Panc1 (cell line): ENCODE measurements at regions not wholly inside any gene's neighbourhood (a gene's known extent, or its start where the extent isn't known, plus 50 kb on each side); places are given as distances from the start of the nearest gene placed in this dataset.

Source experiments
- ATAC-seq: fragments of 200-7000 bp; cut with Tn5 transposase; 2 replicates; pipeline ENCODE4 v1.9.1; 2020; ENCODE audit warnings: mild to moderate bottlenecking, moderate library complexity
- BruUV-seq: library from RNA; stranded (reverse); fragments of 400-500 nt; replicated peaks from 2 replicates; lab custom pipeline; 2021; lab: Mats Ljungman, UMichigan
- CTCF ChIA-PET: fragments of 300-600 bp; sonication (Branson Sonifier 250); formaldehyde crosslinking; loops from one replicate; lab custom pipeline; 2022; ENCODE audit warnings: antibody characterized with exemption; lab: Charles Lee
- POLR2A ChIA-PET: fragments of 300-600 bp; sonication (Branson Sonifier 250); formaldehyde crosslinking; loops from one replicate; lab custom pipeline; 2022; ENCODE audit warnings: antibody characterized with exemption; lab: Charles Lee
- DNase-seq: peaks from one replicate; pipeline ENCODE4 v3.0.0-alpha.2; 2010; ENCODE audit warnings: low read depth, low spot score
- H3K27ac ChIP-seq: 2 replicates; pipeline ENCODE4 v1.5.1; 2011; ENCODE audit warnings: mild to moderate bottlenecking, low read length, inconsistent platforms
- H3K27me3 ChIP-seq: fragments of 200-500 bp; sonication (Bioruptor generic); 2 replicates; pipeline ENCODE4 v1.6.0; 2014; ENCODE audit warnings: low read length, inconsistent platforms; ENCODE audit not compliant: control insufficient read depth, insufficient read depth
- H3K36me3 ChIP-seq: fragments of 200-500 bp; sonication (Bioruptor generic); 2 replicates; pipeline ENCODE4 v1.5.1; 2014; ENCODE audit warnings: inconsistent platforms, mild to moderate bottlenecking, low read length, moderate library complexity; ENCODE audit not compliant: control insufficient read depth, insufficient read depth
- H3K4me1 ChIP-seq: 2 replicates; pipeline ENCODE4 v1.5.1; 2011; ENCODE audit warnings: inconsistent platforms, mild to moderate bottlenecking, low read length, moderate library complexity; ENCODE audit not compliant: control insufficient read depth, insufficient read depth
- H3K4me3 ChIP-seq, 2 experiments: 2 replicates each; pipeline ENCODE4 v1.5.1; 2011 to 2012; ENCODE audit warnings: low read depth in 2 of 2, low read length in 2 of 2, mild to moderate bottlenecking in 2 of 2, inconsistent platforms in 1 of 2, moderate library complexity in 1 of 2
- H3K9me3 ChIP-seq: fragments of 200-500 bp; sonication (Bioruptor generic); 2 replicates; pipeline ENCODE4 v1.5.1; 2014; ENCODE audit warnings: low read depth, mild to moderate bottlenecking, inconsistent platforms, low read length, moderate library complexity; ENCODE audit not compliant: control insufficient read depth, insufficient read depth
- POLR2AphosphoS5 ChIP-seq: IDR thresholded peaks from 2 replicates; pipeline ENCODE4 v1.6.1; 2012; ENCODE audit warnings: mild to moderate bottlenecking, low read depth, low read length, moderate library complexity
- REST ChIP-seq, 2 experiments: IDR thresholded peaks; 2 replicates each; pipeline ENCODE4 v1.6.1; 2011 to 2012; ENCODE audit warnings: low read depth in 2 of 2, control low read depth in 1 of 2, low read length in 1 of 2, mild to moderate bottlenecking in 1 of 2, moderate library complexity in 1 of 2; ENCODE audit not compliant: insufficient read depth in 1 of 2
- SIN3A ChIP-seq: IDR thresholded peaks from 2 replicates; pipeline ENCODE4 v1.6.1; 2012; ENCODE audit warnings: low read depth, mild to moderate bottlenecking, low read length, moderate library complexity, borderline replicate concordance; ENCODE audit not compliant: insufficient read depth
- TCF7L2 ChIP-seq: IDR thresholded peaks from 2 replicates; pipeline ENCODE4 v1.6.1; 2011; ENCODE audit warnings: mild to moderate bottlenecking, low read depth, low read length, inconsistent platforms
- in situ Hi-C: cut with HindIII; loops from 2 replicates; pipeline ENCODE4 v1.10.0; 2016; ENCODE audit warnings: low sequenced_read_pairs, low pct_unique_long_range_greater_than_20kb
- intact Hi-C: fragments of 100-400 bp; cut with micrococcal nuclease; formaldehyde crosslinking; loops from one replicate; pipeline ENCODE4 v1.10.0; 2022; ENCODE audit not compliant: unreplicated experiment
- TF ChIP-seq, protein P1 (sequence below): fragments of 450-650 bp; IDR thresholded peaks from 2 replicates; pipeline ENCODE4 v1.5.1; 2017; ENCODE audit warnings: mild to moderate bottlenecking

DNA sequence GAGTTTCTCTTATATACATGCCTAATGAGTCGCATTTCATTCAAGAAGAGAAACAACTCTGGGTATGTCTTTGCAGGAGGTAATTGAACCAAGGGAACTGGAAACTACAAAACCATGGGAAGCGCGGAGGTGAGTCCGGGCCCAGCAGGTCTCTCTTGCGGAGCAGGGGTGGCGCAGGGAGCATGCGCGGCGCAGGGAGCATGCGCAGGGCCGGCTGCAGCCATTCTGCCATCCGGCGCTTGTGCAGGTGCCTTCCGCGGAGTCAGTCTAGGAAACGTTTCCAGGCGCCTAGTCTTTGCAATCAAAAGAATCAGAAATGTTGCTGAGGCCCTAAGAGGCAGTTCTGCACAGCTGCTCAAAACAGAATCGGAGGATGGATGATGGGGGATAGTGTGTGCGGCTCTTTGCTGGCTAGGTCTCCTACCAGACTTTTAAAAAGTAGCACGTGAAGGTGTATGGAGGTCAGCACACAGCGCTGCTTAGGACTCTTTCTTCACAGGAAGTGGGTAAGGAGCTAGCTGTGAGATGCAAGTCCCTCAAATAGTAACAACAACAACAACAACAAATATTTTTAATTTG, 433.8 kb upstream of the FAT1 start:
- intact Hi-C loops, result no loop called here
- TF ChIP-seq POLR2AphosphoS5 (no peak), TCF7L2 (no peak), REST (IDR thresholded peaks at IDR 0.05; ENCODE audit: insufficient read depth in 1 of 2, low read depth in 2 of 2, low read length in 1 of 2) (no peak), SIN3A (no peak)
- TF ChIP-seq, protein P1, sequence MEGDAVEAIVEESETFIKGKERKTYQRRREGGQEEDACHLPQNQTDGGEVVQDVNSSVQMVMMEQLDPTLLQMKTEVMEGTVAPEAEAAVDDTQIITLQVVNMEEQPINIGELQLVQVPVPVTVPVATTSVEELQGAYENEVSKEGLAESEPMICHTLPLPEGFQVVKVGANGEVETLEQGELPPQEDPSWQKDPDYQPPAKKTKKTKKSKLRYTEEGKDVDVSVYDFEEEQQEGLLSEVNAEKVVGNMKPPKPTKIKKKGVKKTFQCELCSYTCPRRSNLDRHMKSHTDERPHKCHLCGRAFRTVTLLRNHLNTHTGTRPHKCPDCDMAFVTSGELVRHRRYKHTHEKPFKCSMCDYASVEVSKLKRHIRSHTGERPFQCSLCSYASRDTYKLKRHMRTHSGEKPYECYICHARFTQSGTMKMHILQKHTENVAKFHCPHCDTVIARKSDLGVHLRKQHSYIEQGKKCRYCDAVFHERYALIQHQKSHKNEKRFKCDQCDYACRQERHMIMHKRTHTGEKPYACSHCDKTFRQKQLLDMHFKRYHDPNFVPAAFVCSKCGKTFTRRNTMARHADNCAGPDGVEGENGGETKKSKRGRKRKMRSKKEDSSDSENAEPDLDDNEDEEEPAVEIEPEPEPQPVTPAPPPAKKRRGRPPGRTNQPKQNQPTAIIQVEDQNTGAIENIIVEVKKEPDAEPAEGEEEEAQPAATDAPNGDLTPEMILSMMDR, result no peak
- ATAC-seq (no peak), DNase-seq (no peak)
- ChIA-PET POLR2A (no interaction called here), CTCF (no interaction called here)
- H3K36me3 ChIP-seq, result no peaks in the 10 kb centered on the region
- no TSS peak for BruUV-seq
- in situ Hi-C loops, result no loop called here
- H3K27me3 ChIP-seq, result no peaks in the 10 kb centered on the region
- no peaks in the 10 kb centered on the region for H3K9me3 ChIP-seq
- no peak overlapping the region for H3K27ac ChIP-seq
- H3K4me1 ChIP-seq, result no peaks in the 10 kb centered on the region
- no peak overlapping the region for H3K4me3 ChIP-seq

- ATAC-seq (no peak), DNase-seq (no peak)
- intact Hi-C loops, result no loop called here
- Histone ChIP-seq H3K4me1 (no peaks in the 10 kb centered on the region), H3K27ac (no peak overlapping the region), H3K36me3 (no peaks in the 10 kb centered on the region), H3K9me3 (no peaks in the 10 kb centered on the region), H3K27me3 (no peaks in the 10 kb centered on the region), H3K4me3 (no peak overlapping the region)
- POLR2A ChIA-PET, result no interaction called here
- TF ChIP-seq REST (IDR thresholded peaks at IDR 0.05; ENCODE audit: insufficient read depth in 1 of 2, low read depth in 2 of 2, low read length in 1 of 2), result no peak
- no peak for TF ChIP-seq TCF7L2
- TF ChIP-seq, protein P1, result no peak
- TF ChIP-seq POLR2AphosphoS5, result no peak
- no peak for TF ChIP-seq SIN3A
- BruUV-seq, result no TSS peak
- in situ Hi-C loops, result no loop called here
- CTCF ChIA-PET, result no interaction called here
These were observed 434.3 kb upstream of the FAT1 start for GRCh38 chr4:187158003-187158402.
